ENCODE measurements at regions not wholly inside any gene's neighbourhood (a gene's known extent, or its start where the extent isn't known, plus 50 kb on each side); places are given as distances from the start of the nearest gene placed in this dataset.

- no peak for TF ChIP-seq EZH2phosphoT487 (conservative IDR thresholded peaks at IDR 0.05; ENCODE audit: low read length)
- TF ChIP-seq, protein P1, sequence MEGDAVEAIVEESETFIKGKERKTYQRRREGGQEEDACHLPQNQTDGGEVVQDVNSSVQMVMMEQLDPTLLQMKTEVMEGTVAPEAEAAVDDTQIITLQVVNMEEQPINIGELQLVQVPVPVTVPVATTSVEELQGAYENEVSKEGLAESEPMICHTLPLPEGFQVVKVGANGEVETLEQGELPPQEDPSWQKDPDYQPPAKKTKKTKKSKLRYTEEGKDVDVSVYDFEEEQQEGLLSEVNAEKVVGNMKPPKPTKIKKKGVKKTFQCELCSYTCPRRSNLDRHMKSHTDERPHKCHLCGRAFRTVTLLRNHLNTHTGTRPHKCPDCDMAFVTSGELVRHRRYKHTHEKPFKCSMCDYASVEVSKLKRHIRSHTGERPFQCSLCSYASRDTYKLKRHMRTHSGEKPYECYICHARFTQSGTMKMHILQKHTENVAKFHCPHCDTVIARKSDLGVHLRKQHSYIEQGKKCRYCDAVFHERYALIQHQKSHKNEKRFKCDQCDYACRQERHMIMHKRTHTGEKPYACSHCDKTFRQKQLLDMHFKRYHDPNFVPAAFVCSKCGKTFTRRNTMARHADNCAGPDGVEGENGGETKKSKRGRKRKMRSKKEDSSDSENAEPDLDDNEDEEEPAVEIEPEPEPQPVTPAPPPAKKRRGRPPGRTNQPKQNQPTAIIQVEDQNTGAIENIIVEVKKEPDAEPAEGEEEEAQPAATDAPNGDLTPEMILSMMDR (IDR thresholded peaks at IDR 0.05; ENCODE audit: insufficient read depth, low read length, poor library complexity, severe bottlenecking), result no peak
- H3K9ac ChIP-seq (ENCODE audit: low read length), result no peak overlapping the region
- H3F3A ChIP-seq (ENCODE audit: insufficient read depth), result no peaks in the 10 kb centered on the region
- no peaks in the 10 kb centered on the region for H3K9me3 ChIP-seq (ENCODE audit: insufficient read depth, low read length)
- no peaks in the 10 kb centered on the region for H3K36me3 ChIP-seq (ENCODE audit: low read length)
- no peaks in the 10 kb centered on the region for H3K79me2 ChIP-seq (ENCODE audit: insufficient read depth, low read length)
- no peaks in the 10 kb centered on the region for H4K20me1 ChIP-seq (ENCODE audit: low read depth, low read length)
- H2AFZ ChIP-seq (ENCODE audit: low read depth, low read length, severe bottlenecking), result no peak overlapping the region
- H3K27ac ChIP-seq (ENCODE audit: low read depth, low read length), result no peak overlapping the region
- no peak overlapping the region for H3K4me3 ChIP-seq (ENCODE audit: insufficient read depth, low read length, poor library complexity, severe bottlenecking)
- no peaks in the 10 kb centered on the region for H3K27me3 ChIP-seq (ENCODE audit: low read length)
- no peaks in the 10 kb centered on the region for H3K9me2 ChIP-seq (replicated peaks; ENCODE audit: insufficient read depth, low read length)
- no peak overlapping the region for H3K4me2 ChIP-seq (ENCODE audit: low read depth, low read length, poor library complexity, severe bottlenecking)
These were observed 761.7 kb downstream of the VGLL3 start for GRCh38 chr3:86229086-86229774.

- H3K27me3 ChIP-seq (ENCODE audit: low read length), result no peaks in the 10 kb centered on the region
- no peak overlapping the region for H3K27ac ChIP-seq (ENCODE audit: low read depth, low read length)
- no peaks in the 10 kb centered on the region for H3K9me3 ChIP-seq (ENCODE audit: insufficient read depth, low read length)
- H3K79me2 ChIP-seq (ENCODE audit: insufficient read depth, low read length), result no peaks in the 10 kb centered on the region
- no peak overlapping the region for H3K4me2 ChIP-seq (ENCODE audit: low read depth, low read length, poor library complexity, severe bottlenecking)
- H4K20me1 ChIP-seq (ENCODE audit: low read depth, low read length), result no peaks in the 10 kb centered on the region
- no peak overlapping the region for H2AFZ ChIP-seq (ENCODE audit: low read depth, low read length, severe bottlenecking)
- TF ChIP-seq EZH2phosphoT487 (conservative IDR thresholded peaks at IDR 0.05; ENCODE audit: low read length), result no peak
- TF ChIP-seq, protein P1 (IDR thresholded peaks at IDR 0.05; ENCODE audit: insufficient read depth, low read length, poor library complexity, severe bottlenecking), result no peak
- no peaks in the 10 kb centered on the region for H3K9me2 ChIP-seq (replicated peaks; ENCODE audit: insufficient read depth, low read length)
- no peak overlapping the region for H3K4me3 ChIP-seq (ENCODE audit: insufficient read depth, low read length, poor library complexity, severe bottlenecking)
- no peaks in the 10 kb centered on the region for H3K36me3 ChIP-seq (ENCODE audit: low read length)
- no peaks in the 10 kb centered on the region for H3F3A ChIP-seq (ENCODE audit: insufficient read depth)
- no peak overlapping the region for H3K9ac ChIP-seq (ENCODE audit: low read length)
These were observed 762.8 kb downstream of the VGLL3 start for GRCh38 chr3:86228101-86228500.

GRCh38 chr3:86225461-86225860, 765.5 kb downstream of the VGLL3 start:
- no peaks in the 10 kb centered on the region for H3K36me3 ChIP-seq (ENCODE audit: low read length)
- no peaks in the 10 kb centered on the region for H3K27me3 ChIP-seq (ENCODE audit: low read length)
- H3K9me3 ChIP-seq (ENCODE audit: insufficient read depth, low read length), result peaks cover 5% of the 10 kb centered on the region; the same call in 1 of the 2 replicates
- H3K4me2 ChIP-seq (ENCODE audit: low read depth, low read length, poor library complexity, severe bottlenecking), result no peak overlapping the region
- no peaks in the 10 kb centered on the region for H4K20me1 ChIP-seq (ENCODE audit: low read depth, low read length)
- no peak overlapping the region for H3K4me3 ChIP-seq (ENCODE audit: insufficient read depth, low read length, poor library complexity, severe bottlenecking)
- no peak overlapping the region for H2AFZ ChIP-seq (ENCODE audit: low read depth, low read length, severe bottlenecking)
- no peaks in the 10 kb centered on the region for H3K79me2 ChIP-seq (ENCODE audit: insufficient read depth, low read length)
- no peaks in the 10 kb centered on the region for H3K9me2 ChIP-seq (replicated peaks; ENCODE audit: insufficient read depth, low read length)
- H3K9ac ChIP-seq (ENCODE audit: low read length), result no peak overlapping the region
- no peaks in the 10 kb centered on the region for H3F3A ChIP-seq (ENCODE audit: insufficient read depth)
- no peak overlapping the region for H3K27ac ChIP-seq (ENCODE audit: low read depth, low read length)
- no peak for TF ChIP-seq EZH2phosphoT487 (conservative IDR thresholded peaks at IDR 0.05; ENCODE audit: low read length)

- Histone ChIP-seq H3K9me3 (ENCODE audit: insufficient read depth, low read length) (peaks cover 5% of the 10 kb centered on the region; the same call in 1 of the 2 replicates), H3K27ac (ENCODE audit: low read depth, low read length) (no peak overlapping the region), H3K4me3 (ENCODE audit: insufficient read depth, low read length, poor library complexity, severe bottlenecking) (no peak overlapping the region), H3F3A (ENCODE audit: insufficient read depth) (no peaks in the 10 kb centered on the region), H3K4me2 (ENCODE audit: low read depth, low read length, poor library complexity, severe bottlenecking) (no peak overlapping the region), H3K9ac (ENCODE audit: low read length) (no peak overlapping the region), H4K20me1 (ENCODE audit: low read depth, low read length) (no peaks in the 10 kb centered on the region), H3K9me2 (replicated peaks; ENCODE audit: insufficient read depth, low read length) (no peaks in the 10 kb centered on the region), H3K36me3 (ENCODE audit: low read length) (no peaks in the 10 kb centered on the region), H2AFZ (ENCODE audit: low read depth, low read length, severe bottlenecking) (no peak overlapping the region), H3K27me3 (ENCODE audit: low read length) (no peaks in the 10 kb centered on the region), H3K79me2 (ENCODE audit: insufficient read depth, low read length) (no peaks in the 10 kb centered on the region)
- TF ChIP-seq, protein P1 (IDR thresholded peaks at IDR 0.05; ENCODE audit: insufficient read depth, low read length, poor library complexity, severe bottlenecking), result no peak
- no peak for TF ChIP-seq EZH2phosphoT487 (conservative IDR thresholded peaks at IDR 0.05; ENCODE audit: low read length)
These were observed 769.3 kb downstream of the VGLL3 start for GRCh38 chr3:86221601-86222000.
